ENCODE measurements at regions not wholly inside any gene's neighbourhood (a gene's known extent, or its start where the extent isn't known, plus 50 kb on each side); places are given as distances from the start of the nearest gene placed in this dataset.

GRCh38 chr3:25036633-25037032, 391.4 kb upstream of the RARB start:
- dilution Hi-C loops (cut with MboI; ENCODE audit: extremely low pct_ligation_motif_present, low sequenced_read_pairs), result no loop called here
- intact Hi-C loops (cut with micrococcal nuclease), result no loop called here
- H3K4me2 ChIP-seq (ENCODE audit: insufficient read depth, low read length), result no peak overlapping the region

More at GRCh38 chr3:25036633-25037032, 391.4 kb upstream of the RARB start:
- H2AFZ ChIP-seq (ENCODE audit: low read depth, low read length), result no peak overlapping the region
- H3K9me1 ChIP-seq (replicated peaks; ENCODE audit: control insufficient read depth, extremely low read depth, insufficient read depth, low read length), result no peaks in the 10 kb centered on the region
- H3K27ac ChIP-seq (ENCODE audit: insufficient read depth, low read depth, low read length), result no peak overlapping the region
- BruUV-seq (replicated peaks), result no TSS peak
- H3K9me3 ChIP-seq (replicated peaks; ENCODE audit: control insufficient read depth, insufficient read depth, low read length), result no peaks in the 10 kb centered on the region
- no peak overlapping the region for H3K4me3 ChIP-seq (replicated peaks in 1 of 3; ENCODE audit: insufficient read depth in 1 of 3, low read depth in 1 of 3, low read length in 3 of 3)
- ChIA-PET CTCF (interaction anchor here (1.2 to 3.3 kb wide), 3 partner anchors 14 to 557 kb away, joined by 3 to 14 read pairs (median 6); no protein-coding TSS in a partner anchor), POLR2A (no interaction called here)
- DNase-seq (ENCODE audit: low read depth, low spot score) (no peak), FAIRE-seq (no peak)
- no peaks in the 10 kb centered on the region for H3K4me1 ChIP-seq (ENCODE audit: control insufficient read depth, extremely low read depth, insufficient read depth, low read length)
- no peak overlapping the region for H3K9ac ChIP-seq (replicated peaks; ENCODE audit: extremely low read depth, insufficient read depth, low read length)
- H3K79me2 ChIP-seq (ENCODE audit: control insufficient read depth, insufficient read depth, low read length), result no peaks in the 10 kb centered on the region
- H3K27me3 ChIP-seq (ENCODE audit: control insufficient read depth in 2 of 2, insufficient read depth in 2 of 2, low read length in 2 of 2), result no peaks in the 10 kb centered on the region
- H4K20me1 ChIP-seq (replicated peaks; ENCODE audit: control insufficient read depth, extremely low read depth, insufficient read depth, low read length), result no peaks in the 10 kb centered on the region
- TF ChIP-seq MAX (IDR thresholded peaks at IDR 0.05; ENCODE audit: insufficient read depth, insufficient read length), result no peak
- TF ChIP-seq GATA2 (IDR thresholded peaks at IDR 0.05; ENCODE audit: insufficient read depth, insufficient read length, low read depth, low read length), result no peak
- TF ChIP-seq CTCF (IDR thresholded peaks at IDR 0.05; ENCODE audit: extremely low read depth in 1 of 2, insufficient read depth in 1 of 2, low read depth in 1 of 2, low read length in 2 of 2), result no peak
- TF ChIP-seq MYC (IDR thresholded peaks at IDR 0.05; ENCODE audit: low read depth, low read length), result no peak
- no peak for TF ChIP-seq POLR2AphosphoS5 (IDR thresholded peaks at IDR 0.05; ENCODE audit: insufficient read depth, low read depth, low read length)
- TF ChIP-seq POLR2A (IDR thresholded peaks at IDR 0.05; ENCODE audit: low read depth, low read length), result no peak
- no peak for TF ChIP-seq FOS (IDR thresholded peaks at IDR 0.05; ENCODE audit: borderline replicate concordance, insufficient read depth, low read length)
- TF ChIP-seq EZH2 (IDR thresholded peaks at IDR 0.05; ENCODE audit: borderline replicate concordance, low read depth, low read length, severe bottlenecking), result no peak
- TF ChIP-seq JUN (IDR thresholded peaks at IDR 0.05; ENCODE audit: borderline replicate concordance, insufficient read depth, insufficient read length, low read depth), result no peak
- H3K36me3 ChIP-seq (ENCODE audit: control insufficient read depth in 2 of 2, extremely low read depth in 1 of 2, insufficient read depth in 2 of 2, low read length in 2 of 2), result no peaks in the 10 kb centered on the region

Data from endothelial cell of umbilical vein (primary cell).